ENCODE measurements at regions not wholly inside any gene's neighbourhood (a gene's known extent, or its start where the extent isn't known, plus 50 kb on each side); places are given as distances from the start of the nearest gene placed in this dataset.

GRCh38 chr5:61842840-61843239 is 463.2 kb upstream of the KIF2A start:
- 81% methylated on average over 1 of the region's 1 CpG for WGBS (ENCODE audit: insufficient coverage, low coverage, low lambda C conversion rate, missing lambda C conversion rate)
- ATAC-seq (no peak), DNase-seq (no peak)
- TF ChIP-seq POLR2A (IDR thresholded peaks at IDR 0.05) (no peak), CTCF (IDR thresholded peaks at IDR 0.05) (no peak)
- H3K27ac ChIP-seq: no peak overlapping the region
- intact Hi-C loops (cut with DNase I): no loop called here
- no peaks in the 10 kb centered on the region for H3K9me3 ChIP-seq
- no peaks in the 10 kb centered on the region for H3K27me3 ChIP-seq
- no peaks in the 10 kb centered on the region for H3K4me1 ChIP-seq
- H3K36me3 ChIP-seq: no peaks in the 10 kb centered on the region
- no peak overlapping the region for H3K4me3 ChIP-seq

- no peak overlapping the region for H3K4me3 ChIP-seq
- intact Hi-C loops (cut with DNase I): no loop called here
- DNase-seq: no peak
- no peak overlapping the region for H3K27ac ChIP-seq
- H3K27me3 ChIP-seq: no peaks in the 10 kb centered on the region
- H3K9me3 ChIP-seq: no peaks in the 10 kb centered on the region
- no peaks in the 10 kb centered on the region for H3K4me1 ChIP-seq
- TF ChIP-seq POLR2A (IDR thresholded peaks at IDR 0.05): no peak
- no peak for TF ChIP-seq CTCF (IDR thresholded peaks at IDR 0.05)
- ATAC-seq: no peak
- no peaks in the 10 kb centered on the region for H3K36me3 ChIP-seq
Measured at GRCh38 chr5:61850696-61851095, 455.3 kb upstream of the KIF2A start.

GRCh38 chr5:61854531-61854930 is 451.5 kb upstream of the KIF2A start:
- ATAC-seq (no peak), DNase-seq (no peak)
- Histone ChIP-seq H3K27ac (no peak overlapping the region), H3K9me3 (no peaks in the 10 kb centered on the region), H3K27me3 (no peaks in the 10 kb centered on the region), H3K4me1 (no peaks in the 10 kb centered on the region), H3K4me3 (no peak overlapping the region), H3K36me3 (no peaks in the 10 kb centered on the region)
- intact Hi-C loops (cut with DNase I): no loop called here
- WGBS (ENCODE audit: insufficient coverage, low coverage, low lambda C conversion rate, missing lambda C conversion rate): 58% methylated on average over 2 of the region's 2 CpGs
- TF ChIP-seq POLR2A (IDR thresholded peaks at IDR 0.05): no peak
- TF ChIP-seq CTCF (IDR thresholded peaks at IDR 0.05): no peak

- Histone ChIP-seq H3K4me3 (no peak overlapping the region), H3K27me3 (no peaks in the 10 kb centered on the region), H3K9me3 (no peaks in the 10 kb centered on the region), H3K27ac (no peak overlapping the region), H3K4me1 (no peaks in the 10 kb centered on the region), H3K36me3 (no peaks in the 10 kb centered on the region)
- intact Hi-C loops (cut with DNase I): no loop called here
- DNase-seq (no peak), ATAC-seq (no peak)
- TF ChIP-seq POLR2A (IDR thresholded peaks at IDR 0.05) (no peak), CTCF (IDR thresholded peaks at IDR 0.05) (no peak)
- 55% methylated on average over 1 of the region's 1 CpG for WGBS (ENCODE audit: insufficient coverage, low coverage, low lambda C conversion rate, missing lambda C conversion rate)
Measured at GRCh38 chr5:61860978-61861377, 445.0 kb upstream of the KIF2A start.

- Histone ChIP-seq H3K27ac (no peak overlapping the region), H3K9me3 (no peaks in the 10 kb centered on the region), H3K27me3 (no peaks in the 10 kb centered on the region), H3K4me1 (no peaks in the 10 kb centered on the region), H3K36me3 (no peaks in the 10 kb centered on the region), H3K4me3 (no peak overlapping the region)
- no peak for TF ChIP-seq POLR2A (IDR thresholded peaks at IDR 0.05)
- TF ChIP-seq CTCF (IDR thresholded peaks at IDR 0.05): no peak
- intact Hi-C loops (cut with DNase I): no loop called here
- 43% methylated on average over 3 of the region's 3 CpGs for WGBS (ENCODE audit: insufficient coverage, low coverage, low lambda C conversion rate, missing lambda C conversion rate)
- DNase-seq (no peak), ATAC-seq (no peak)
Measured at GRCh38 chr5:61866930-61867329, 439.1 kb upstream of the KIF2A start.
